H1 (cell line): ENCODE measurements at regions not wholly inside any gene's neighbourhood (a gene's known extent, or its start where the extent isn't known, plus 50 kb on each side); places are given as distances from the start of the nearest gene placed in this dataset.

ENCODE experiments used
- CTCF ChIA-PET: fragments of 300-600 bp; sonication (Branson Sonifier 250); formaldehyde crosslinking; loops from one replicate; lab custom pipeline; 2021; ENCODE audit not compliant: partially characterized antibody; lab: Charles Lee
- POLR2A ChIA-PET: fragments of 300-600 bp; sonication (Branson Sonifier 250); formaldehyde crosslinking; loops from one replicate; lab custom pipeline; 2021; ENCODE audit warnings: inconsistent platforms; ENCODE audit not compliant: partially characterized antibody; lab: Charles Lee
- DNase-seq, 2 experiments: peaks; one replicate each; pipeline versions ENCODE4 v3.0.0 to v3.0.0-alpha.2; 2010 to 2022; ENCODE audit warnings: low spot score in 2 of 2, low read depth in 1 of 2, mixed read lengths in 1 of 2
- FAIRE-seq: peaks from 2 replicates; lab custom pipeline; 2011; peaks lifted over from hg19 to GRCh38; lab: Jason Lieb, UNC
- H2AFZ ChIP-seq: 2 replicates; pipeline ENCODE4 v1.8.1; 2012; ENCODE audit warnings: low read length, inconsistent platforms
- H2AK5ac ChIP-seq: 2 replicates; pipeline ENCODE4 v1.6.1; 2013; ENCODE audit warnings: low read depth, low read length
- H2BK120ac ChIP-seq: replicated peaks from 2 replicates; pipeline ENCODE3; 2013; ENCODE audit warnings: low read depth, low read length, inconsistent platforms
- H2BK12ac ChIP-seq: 2 replicates; pipeline ENCODE4 v1.6.1; 2013; ENCODE audit warnings: low read depth, low read length
- H2BK15ac ChIP-seq: 2 replicates; pipeline ENCODE4 v1.6.1; 2013; ENCODE audit warnings: low read length
- H2BK20ac ChIP-seq: 2 replicates; pipeline ENCODE4 v1.6.1; 2013; ENCODE audit warnings: low read length
- H2BK5ac ChIP-seq: 2 replicates; pipeline ENCODE4 v1.6.1; 2013; ENCODE audit warnings: low read depth, low read length
- H3K14ac ChIP-seq: 2 replicates; pipeline ENCODE4 v1.6.1; 2013; ENCODE audit warnings: inconsistent platforms; ENCODE audit not compliant: insufficient read length
- H3K18ac ChIP-seq: 2 replicates; pipeline ENCODE4 v1.6.1; 2013; ENCODE audit warnings: low read length; ENCODE audit errors: extremely low read depth
- H3K23ac ChIP-seq: 2 replicates; pipeline ENCODE4 v1.6.1; 2013; ENCODE audit warnings: inconsistent platforms; ENCODE audit not compliant: insufficient read length
- H3K23me2 ChIP-seq: 2 replicates; pipeline ENCODE4 v1.6.1; 2013; ENCODE audit warnings: low read depth, low read length
- H3K27ac ChIP-seq: 2 replicates; pipeline ENCODE4 v1.6.1; 2011; ENCODE audit warnings: low read depth, low read length, inconsistent platforms
- H3K27me3 ChIP-seq, 4 experiments: replicated peaks in 1 of 4; 1 replicate in 1 of 4; 2 replicates in 3 of 4; pipeline versions ENCODE4 v1.6.1 to v1.8.1; 2011 to 2013; ENCODE audit warnings: low read length in 3 of 4, mild to moderate bottlenecking in 3 of 4, inconsistent platforms in 2 of 4, mixed read lengths in 2 of 4, moderate library complexity in 1 of 4; ENCODE audit not compliant: control insufficient read depth in 3 of 4, insufficient read depth in 3 of 4; ENCODE audit errors: extremely low read depth in 1 of 4
- H3K36me3 ChIP-seq, 4 experiments: 2 replicates each; pipeline versions ENCODE4 v1.6.1 to v1.8.1; 2011 to 2013; ENCODE audit warnings: mild to moderate bottlenecking in 4 of 4, low read length in 3 of 4, moderate library complexity in 2 of 4, control low read depth in 1 of 4, inconsistent platforms in 1 of 4; ENCODE audit not compliant: insufficient read depth in 4 of 4, control insufficient read depth in 2 of 4
- H3K4ac ChIP-seq: replicated peaks from 2 replicates; pipeline ENCODE3; 2013; ENCODE audit warnings: low read length, low read depth, mixed read lengths, inconsistent platforms; ENCODE audit not compliant: insufficient read length
- H3K4me1 ChIP-seq, 4 experiments: replicated peaks in 1 of 4; 1 replicate in 1 of 4; 2 replicates in 3 of 4; pipeline versions ENCODE4 v1.6.1 to v1.8.1; 2011 to 2013; ENCODE audit warnings: low read length in 3 of 4, inconsistent platforms in 2 of 4, mixed read lengths in 1 of 4; ENCODE audit not compliant: insufficient read depth in 4 of 4, control insufficient read depth in 3 of 4
- H3K4me2 ChIP-seq, 2 experiments: 2 replicates each; pipeline versions ENCODE4 v1.6.1 to v1.8.1; 2011 to 2013; ENCODE audit warnings: low read depth in 2 of 2, low read length in 2 of 2, control low read depth in 1 of 2, inconsistent platforms in 1 of 2, mild to moderate bottlenecking in 1 of 2; ENCODE audit not compliant: insufficient read depth in 1 of 2
- H3K4me3 ChIP-seq, 4 experiments: fragments of 200-600, 300-600 bp in 1 of 4; sonication (generic), shearing (Covaris generic), sonication (Bioruptor Twin) in 1 of 4; 2 replicates each; pipeline versions ENCODE4 v1.5.1 to v1.8.1; 2011 to 2016; ENCODE audit warnings: low read length in 4 of 4, low read depth in 3 of 4, control low read depth in 2 of 4, inconsistent platforms in 2 of 4, mild to moderate bottlenecking in 2 of 4, mixed read lengths in 1 of 4, moderate library complexity in 1 of 4; ENCODE audit not compliant: insufficient read depth in 2 of 4; ENCODE audit errors: extremely low read depth in 1 of 4
- H3K56ac ChIP-seq: replicated peaks from 2 replicates; pipeline ENCODE3; 2013; ENCODE audit warnings: low read depth, mild to moderate bottlenecking, mixed read lengths, low read length, inconsistent platforms; ENCODE audit not compliant: insufficient read length
- H3K79me1 ChIP-seq: 2 replicates; pipeline ENCODE4 v1.6.1; 2013; ENCODE audit warnings: low read depth, low read length, control low read depth
- H3K79me2 ChIP-seq, 2 experiments: 2 replicates each; pipeline versions ENCODE4 v1.6.1 to v1.8.1; 2012 to 2013; ENCODE audit warnings: low read length in 2 of 2, mild to moderate bottlenecking in 2 of 2, inconsistent platforms in 1 of 2; ENCODE audit not compliant: insufficient read depth in 2 of 2, control insufficient read depth in 1 of 2
- H3K9ac ChIP-seq, 4 experiments: replicated peaks in 1 of 4; 1 replicate in 1 of 4; 2 replicates in 3 of 4; pipeline versions ENCODE4 v1.6.1 to v1.8.1; 2011 to 2013; ENCODE audit warnings: low read depth in 3 of 4, low read length in 3 of 4, control low read depth in 2 of 4, mild to moderate bottlenecking in 2 of 4, moderate library complexity in 2 of 4, inconsistent platforms in 1 of 4; ENCODE audit errors: extremely low read depth in 1 of 4
- H3K9me3 ChIP-seq, 2 experiments: 2 replicates each; pipeline versions ENCODE4 v1.6.1 to v1.8.1; 2012 to 2013; ENCODE audit warnings: mild to moderate bottlenecking in 2 of 2, moderate library complexity in 2 of 2, control low read depth in 1 of 2, inconsistent platforms in 1 of 2, low read depth in 1 of 2, low read length in 1 of 2, mixed read lengths in 1 of 2; ENCODE audit not compliant: insufficient read depth in 2 of 2
- H4K20me1 ChIP-seq, 2 experiments: replicated peaks in 1 of 2; 2 replicates each; pipeline versions ENCODE3 to v1.8.1; 2011 to 2013; ENCODE audit warnings: inconsistent platforms in 2 of 2, low read length in 2 of 2, mild to moderate bottlenecking in 1 of 2; ENCODE audit not compliant: insufficient read depth in 2 of 2, control insufficient read depth in 1 of 2
- H4K5ac ChIP-seq: 2 replicates; pipeline ENCODE4 v1.6.1; 2013; ENCODE audit warnings: low read length, low read depth, mixed read lengths, inconsistent platforms; ENCODE audit not compliant: insufficient read length
- H4K8ac ChIP-seq: 2 replicates; pipeline ENCODE4 v1.8.0; 2013; ENCODE audit warnings: mild to moderate bottlenecking, moderate library complexity, low read length, inconsistent platforms; ENCODE audit not compliant: insufficient read depth; ENCODE audit errors: extremely low read depth
- H4K91ac ChIP-seq: replicated peaks from 2 replicates; pipeline ENCODE3; 2013; ENCODE audit warnings: low read length, mixed read lengths, inconsistent platforms; ENCODE audit not compliant: insufficient read length
- CREB1 ChIP-seq: IDR thresholded peaks from 2 replicates; pipeline ENCODE4 v1.6.1; 2012; ENCODE audit warnings: inconsistent platforms
- GABPA ChIP-seq: IDR thresholded peaks from 2 replicates; pipeline ENCODE4 v1.6.1; 2011; ENCODE audit warnings: mild to moderate bottlenecking, low read length, moderate library complexity, borderline replicate concordance; ENCODE audit not compliant: insufficient read depth
- NANOG ChIP-seq: IDR thresholded peaks from 2 replicates; pipeline ENCODE4 v1.6.1; 2011; ENCODE audit warnings: low read length, low read depth, mild to moderate bottlenecking, inconsistent platforms; ENCODE audit not compliant: insufficient read depth, poor library complexity, severe bottlenecking
- RBBP5 ChIP-seq: IDR thresholded peaks from 2 replicates; pipeline ENCODE4 v1.7.1; 2012; ENCODE audit warnings: low read depth, mild to moderate bottlenecking, inconsistent platforms, low read length, moderate library complexity, borderline replicate concordance
- RNF2 ChIP-seq: fragments of 200-900, 300-1000 bp; sonication (generic); IDR thresholded peaks from 2 replicates; pipeline ENCODE4 v1.7.1; 2016; ENCODE audit warnings: borderline replicate concordance, low read depth, mild to moderate bottlenecking, antibody characterized with exemption, low read length; ENCODE audit not compliant: poor library complexity, severe bottlenecking; ENCODE audit errors: missing control alignments
- SIX5 ChIP-seq: IDR thresholded peaks from 2 replicates; pipeline ENCODE4 v1.6.1; 2011; ENCODE audit warnings: mild to moderate bottlenecking, low read depth, low read length
- TAF1 ChIP-seq: IDR thresholded peaks from 2 replicates; pipeline ENCODE4 v1.6.1; 2011; ENCODE audit warnings: mild to moderate bottlenecking, low read depth, low read length
- WGBS, 2 experiments: shearing (Covaris generic) in 1 of 2; methylation state at CpG; one replicate each; pipeline versions ENCODE4 v1.1.6 to v1.1.7; 2013 to 2015; ENCODE audit warnings: low lambda C conversion rate in 2 of 2, mixed read lengths in 2 of 2, inconsistent platforms in 1 of 2, low coverage in 1 of 2, missing lambda C conversion rate in 1 of 2; ENCODE audit not compliant: insufficient replicate concordance in 2 of 2, insufficient coverage in 1 of 2, insufficient read length in 1 of 2; ENCODE audit errors: extremely low coverage in 1 of 2, missing lambda C conversion rate in 1 of 2; 5-methylcytosine and 5-hydroxymethylcytosine counted together

- Histone ChIP-seq H2BK5ac (no peak overlapping the region), H3K23me2 (no peaks in the 10 kb centered on the region), H2AFZ (no peak overlapping the region), H2BK15ac (no peak overlapping the region), H3K27me3 (no peaks in the 10 kb centered on the region), H2BK12ac (no peak overlapping the region), H3K23ac (no peak overlapping the region), H3K18ac (no peak overlapping the region), H3K4me1 (no peaks in the 10 kb centered on the region), H2BK120ac (no peak overlapping the region), H3K4me2 (no peak overlapping the region), H4K20me1 (no peaks in the 10 kb centered on the region), H3K79me2 (no peaks in the 10 kb centered on the region), H4K91ac (no peak overlapping the region), H2BK20ac (no peak overlapping the region), H3K27ac (no peak overlapping the region), H3K4ac (no peak overlapping the region), H4K5ac (no peak overlapping the region), H3K4me3 (no peak overlapping the region), H3K14ac (no peak overlapping the region), H3K9me3 (no peaks in the 10 kb centered on the region), H2AK5ac (no peak overlapping the region), H4K8ac (no peak overlapping the region), H3K79me1 (no peaks in the 10 kb centered on the region), H3K9ac (no peak overlapping the region), H3K36me3 (no peaks in the 10 kb centered on the region), H3K56ac (no peak overlapping the region)
- DNase-seq (no peak), FAIRE-seq (no peak)
- no peak for TF ChIP-seq SIX5
- no peak for TF ChIP-seq TAF1
- TF ChIP-seq NANOG: no peak
- TF ChIP-seq GABPA: no peak
- no peak for TF ChIP-seq RBBP5
- TF ChIP-seq RNF2: no peak
- no peak for TF ChIP-seq CREB1
- POLR2A ChIA-PET: no interaction called here
- 91% methylated on average over 5 of the region's 5 CpGs; no CpG with 5 or more reads in 1 of the 2 experiments for WGBS, 2 experiments
- CTCF ChIA-PET: interaction anchor here (0.5 kb wide), 1 partner anchor 47 kb away, joined by 3 read pairs; no protein-coding TSS in a partner anchor
These were observed 223.0 kb upstream of the ADAMTS5 start for GRCh38 chr21:27189870-27190269.
